ENCODE measurements at regions not wholly inside any gene's neighbourhood (a gene's known extent, or its start where the extent isn't known, plus 50 kb on each side); places are given as distances from the start of the nearest gene placed in this dataset.

DNA sequence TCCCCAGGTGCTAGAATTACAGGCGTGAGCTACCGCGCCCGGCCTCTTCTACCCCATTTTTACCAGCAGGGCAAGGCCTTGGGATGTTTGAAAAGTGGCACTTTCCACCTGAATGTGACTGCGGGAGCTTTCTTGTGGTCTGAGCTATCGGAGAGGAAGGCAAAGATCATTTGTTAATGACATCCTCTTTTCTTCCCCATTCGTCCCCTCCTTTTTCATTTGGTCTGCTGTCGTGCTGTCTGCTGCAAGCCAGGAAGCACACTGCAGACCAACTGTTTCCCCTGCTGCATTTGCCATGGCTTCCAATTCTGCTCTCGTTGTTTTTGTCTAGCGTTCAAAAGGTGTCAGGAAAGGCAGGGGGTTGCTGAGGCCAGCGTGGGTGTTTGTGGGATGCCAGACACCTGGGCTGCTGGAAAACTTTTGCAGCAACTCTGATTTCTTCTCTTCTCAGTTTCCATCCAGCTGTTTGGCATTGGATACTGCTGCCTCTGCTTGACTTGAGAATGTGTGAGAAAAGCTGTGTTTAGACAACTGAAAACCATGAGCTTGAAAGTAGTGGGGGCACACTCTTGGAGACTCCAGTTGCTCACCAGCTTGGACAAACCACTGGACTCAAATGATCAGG, 196.4 kb upstream of the MSX2 start:
- no peak overlapping the region for H3K4me3 ChIP-seq
- H3K9me3 ChIP-seq, result no peaks in the 10 kb centered on the region
- intact Hi-C loops (cut with DNase I), result no loop called here
- TF ChIP-seq, protein P1, sequence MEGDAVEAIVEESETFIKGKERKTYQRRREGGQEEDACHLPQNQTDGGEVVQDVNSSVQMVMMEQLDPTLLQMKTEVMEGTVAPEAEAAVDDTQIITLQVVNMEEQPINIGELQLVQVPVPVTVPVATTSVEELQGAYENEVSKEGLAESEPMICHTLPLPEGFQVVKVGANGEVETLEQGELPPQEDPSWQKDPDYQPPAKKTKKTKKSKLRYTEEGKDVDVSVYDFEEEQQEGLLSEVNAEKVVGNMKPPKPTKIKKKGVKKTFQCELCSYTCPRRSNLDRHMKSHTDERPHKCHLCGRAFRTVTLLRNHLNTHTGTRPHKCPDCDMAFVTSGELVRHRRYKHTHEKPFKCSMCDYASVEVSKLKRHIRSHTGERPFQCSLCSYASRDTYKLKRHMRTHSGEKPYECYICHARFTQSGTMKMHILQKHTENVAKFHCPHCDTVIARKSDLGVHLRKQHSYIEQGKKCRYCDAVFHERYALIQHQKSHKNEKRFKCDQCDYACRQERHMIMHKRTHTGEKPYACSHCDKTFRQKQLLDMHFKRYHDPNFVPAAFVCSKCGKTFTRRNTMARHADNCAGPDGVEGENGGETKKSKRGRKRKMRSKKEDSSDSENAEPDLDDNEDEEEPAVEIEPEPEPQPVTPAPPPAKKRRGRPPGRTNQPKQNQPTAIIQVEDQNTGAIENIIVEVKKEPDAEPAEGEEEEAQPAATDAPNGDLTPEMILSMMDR (IDR thresholded peaks at IDR 0.05), result no peak
- no peaks in the 10 kb centered on the region for H3K27me3 ChIP-seq
- peaks cover 8 to 12% of the 10 kb centered on the region in 2 donors for H3K4me1 ChIP-seq
- H3K27ac ChIP-seq, result no peak overlapping the region
- DNase-seq (ENCODE audit: low spot score in 2 of 2), result no peak
- H3K36me3 ChIP-seq, result no peaks in the 10 kb centered on the region

DNA sequence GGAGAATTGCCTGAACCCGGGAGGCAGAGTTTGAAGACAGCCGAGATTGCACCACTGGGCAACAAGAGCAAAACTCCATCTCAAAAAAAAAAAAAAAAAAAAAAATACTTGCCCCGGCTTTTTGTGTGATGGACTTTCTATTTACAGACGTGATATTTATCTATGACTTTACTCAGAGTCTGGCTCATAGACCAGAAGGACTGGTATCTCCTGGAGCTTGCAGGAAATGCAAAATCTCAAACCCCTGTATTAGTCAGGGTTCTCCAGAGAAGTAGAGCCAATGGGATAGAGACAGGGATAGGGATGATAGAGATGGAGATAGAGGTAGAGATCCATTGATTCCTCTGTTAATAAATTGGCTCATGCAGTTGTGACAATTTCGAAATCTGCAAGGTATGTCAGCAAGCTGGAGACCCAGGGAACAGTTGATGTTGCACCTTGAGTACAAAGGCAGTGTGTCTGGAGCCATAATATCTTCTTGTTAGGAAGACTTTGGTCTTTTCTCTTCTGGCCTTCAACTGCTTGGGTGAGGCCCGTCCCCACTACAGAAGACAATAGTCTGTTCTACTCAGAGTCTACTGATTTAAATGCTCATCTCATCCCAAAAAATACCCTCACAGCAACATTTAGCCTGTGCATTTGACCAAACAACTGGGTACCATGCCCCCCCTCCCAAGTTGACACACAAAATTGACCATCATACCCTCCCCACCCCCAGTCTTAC, 195.4 kb upstream of the MSX2 start:
- peaks cover 12 to 18% of the 10 kb centered on the region in 2 donors for H3K4me1 ChIP-seq
- TF ChIP-seq, protein P1 (IDR thresholded peaks at IDR 0.05), result no peak
- intact Hi-C loops (cut with DNase I), result no loop called here
- no peaks in the 10 kb centered on the region for H3K27me3 ChIP-seq
- DNase-seq (ENCODE audit: low spot score in 2 of 2), result no peak
- H3K9me3 ChIP-seq, result no peaks in the 10 kb centered on the region
- no peak overlapping the region for H3K27ac ChIP-seq
- no peak overlapping the region for H3K4me3 ChIP-seq
- H3K36me3 ChIP-seq, result no peaks in the 10 kb centered on the region

DNA sequence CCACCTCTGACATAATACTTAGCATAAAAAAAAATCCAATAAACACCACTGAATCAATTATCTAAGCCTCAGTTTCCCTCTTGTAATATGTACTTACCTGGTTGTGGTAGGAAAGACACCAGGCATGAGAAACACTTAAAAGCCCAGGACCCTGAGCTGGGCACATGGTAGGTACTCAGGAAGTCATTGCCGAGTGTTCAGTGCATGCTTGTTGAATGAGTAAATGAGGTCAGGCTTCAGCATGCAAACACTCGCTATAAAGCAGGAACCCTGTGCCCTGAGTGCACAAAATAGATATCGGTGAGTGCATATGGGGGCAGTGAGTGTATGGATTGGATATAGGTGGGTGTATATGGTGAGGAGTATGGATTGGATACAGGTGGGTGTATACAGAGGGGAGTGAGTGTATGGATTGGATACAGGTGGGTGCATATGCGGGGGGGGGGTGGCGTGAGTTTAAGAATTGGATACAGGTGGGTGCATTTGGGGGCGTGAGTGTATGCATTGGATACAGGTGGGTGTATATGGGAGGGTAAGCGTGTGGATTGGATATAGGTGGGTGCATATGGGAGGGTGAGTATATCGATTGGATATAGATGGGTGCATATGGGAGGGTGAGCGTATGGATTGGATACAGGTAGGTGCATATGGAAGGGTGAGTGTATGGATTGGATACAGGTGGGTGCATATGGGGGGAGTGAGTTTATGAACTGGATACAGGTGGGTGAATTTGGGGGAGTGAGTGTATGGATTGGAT, 194.3 kb upstream of the MSX2 start:
- no peak for DNase-seq (ENCODE audit: low spot score in 2 of 2)
- Histone ChIP-seq H3K4me3 (no peak overlapping the region), H3K4me1 (peaks cover 12 to 18% of the 10 kb centered on the region in 2 donors), H3K27ac (no peak overlapping the region), H3K36me3 (no peaks in the 10 kb centered on the region), H3K9me3 (no peaks in the 10 kb centered on the region), H3K27me3 (no peaks in the 10 kb centered on the region)
- TF ChIP-seq, protein P1 (IDR thresholded peaks at IDR 0.05), result no peak
- intact Hi-C loops (cut with DNase I), result loop anchor here (5.0 to 10.0 kb wide), 2 partner anchors 195 to 913 kb away; partner anchors contain the start of genes BOD1 and MSX2

DNA sequence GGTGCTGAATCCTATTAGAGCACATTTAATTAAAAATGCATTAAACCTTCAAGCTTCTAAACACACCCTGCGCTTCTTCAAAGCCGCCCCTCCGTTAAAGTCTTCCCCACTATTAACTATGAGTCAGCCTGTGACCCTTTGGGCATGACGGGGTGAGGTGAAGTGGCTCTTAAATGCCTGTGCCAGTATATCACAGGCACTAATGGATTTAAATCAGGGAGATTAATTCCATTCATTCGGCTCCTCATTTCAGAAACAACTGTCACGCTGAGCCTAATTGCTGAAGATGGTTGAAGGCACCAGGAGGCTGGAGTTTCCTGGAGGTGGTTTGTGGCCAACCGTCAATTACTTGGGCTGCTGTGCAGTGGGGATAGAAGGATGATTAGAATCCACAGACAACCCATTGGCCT, 192.6 kb upstream of the MSX2 start:
- Histone ChIP-seq H3K27ac (no peak overlapping the region), H3K27me3 (no peaks in the 10 kb centered on the region), H3K4me3 (no peak overlapping the region), H3K4me1 (peaks cover 12 to 16% of the 10 kb centered on the region in 2 donors), H3K36me3 (no peaks in the 10 kb centered on the region), H3K9me3 (no peaks in the 10 kb centered on the region)
- intact Hi-C loops (cut with DNase I), result loop anchor here (5.0 to 10.0 kb wide), 2 partner anchors 193 to 914 kb away; partner anchors contain the start of genes BOD1 and MSX2
- TF ChIP-seq, protein P1 (IDR thresholded peaks at IDR 0.05), result no peak
- no peak for DNase-seq (ENCODE audit: low spot score in 2 of 2)

DNA sequence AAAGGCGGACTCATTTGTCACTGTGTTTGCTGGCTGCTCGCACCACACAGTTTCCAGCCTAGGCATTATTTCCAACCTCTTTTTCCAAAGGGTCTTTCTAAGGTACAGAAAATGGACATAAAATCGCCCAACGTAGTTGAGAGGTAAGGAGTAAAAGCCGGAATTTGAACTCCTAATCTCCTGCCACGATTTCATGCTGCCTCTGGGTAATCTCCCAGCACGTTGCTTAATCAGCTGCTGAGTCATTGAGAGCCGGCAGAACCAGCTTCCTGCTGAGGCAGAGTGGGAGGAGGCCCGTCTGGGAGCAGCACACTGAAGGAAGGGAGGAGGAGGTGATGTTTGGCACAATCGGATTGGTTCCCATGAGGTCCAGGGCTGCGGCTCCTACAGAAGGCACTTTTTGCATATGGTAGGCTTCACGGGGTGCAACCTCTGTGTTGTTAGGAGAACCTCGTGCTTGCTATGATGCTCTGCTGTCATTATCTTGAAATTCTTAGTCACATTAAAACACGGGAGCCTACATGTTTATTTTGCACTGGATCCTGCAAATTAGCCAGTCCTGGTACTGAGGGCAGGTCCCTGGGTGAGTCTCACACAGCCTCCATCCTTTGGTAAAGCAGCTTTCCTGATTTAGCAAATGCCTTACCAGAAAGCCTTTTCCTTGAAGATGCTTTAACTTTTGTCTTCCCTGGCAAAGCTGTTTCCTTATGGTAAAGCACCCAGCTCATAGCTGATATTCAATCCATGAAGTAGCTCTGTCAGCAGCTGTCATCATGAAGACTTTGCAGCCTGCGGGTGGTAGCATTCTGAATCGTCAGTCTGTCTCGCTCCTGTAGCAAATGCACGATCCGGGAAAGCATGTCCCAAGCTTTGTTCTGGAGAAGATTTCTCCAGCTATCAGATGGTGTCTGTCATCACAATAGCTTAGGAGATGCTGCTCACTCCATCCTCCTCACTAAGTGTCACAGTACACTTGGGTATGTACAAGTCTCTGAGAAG, 191.6 kb upstream of the MSX2 start:
- peak; percentile 64 to 93 for DNase-seq (ENCODE audit: low spot score in 2 of 2)
- H3K27me3 ChIP-seq, result no peaks in the 10 kb centered on the region
- intact Hi-C loops (cut with DNase I), result loop anchor here (5.0 to 10.0 kb wide), 2 partner anchors 192 to 915 kb away; partner anchors contain the start of genes BOD1 and MSX2
- peaks cover 12 to 16% of the 10 kb centered on the region in 2 donors for H3K4me1 ChIP-seq
- H3K4me3 ChIP-seq, result no peak overlapping the region
- H3K9me3 ChIP-seq, result no peaks in the 10 kb centered on the region
- H3K36me3 ChIP-seq, result no peaks in the 10 kb centered on the region
- H3K27ac ChIP-seq, result peak overlapping the region; percentile 34 to 64
- TF ChIP-seq, protein P1 (IDR thresholded peaks at IDR 0.05), result no peak
